Peyer's patch (tissue), 4 donors: ENCODE measurements at regions not wholly inside any gene's neighbourhood (a gene's known extent, or its start where the extent isn't known, plus 50 kb on each side); places are given as distances from the start of the nearest gene placed in this dataset.

Experiments used
- DNase-seq, 3 donors: peaks; one replicate each; pipeline ENCODE4 v3.0.0-alpha.2; 2017 to 2019
- H3K27ac ChIP-seq, 4 donors: fragments of 200-600 bp; sonication (generic); one replicate each; pipeline ENCODE4 v1.5.1; 2016 to 2019
- H3K27me3 ChIP-seq, 2 donors: fragments of 200-600 bp; sonication (generic); one replicate each; pipeline ENCODE4 v1.5.1; 2019
- H3K36me3 ChIP-seq, 3 donors: fragments of 200-600 bp; sonication (generic); one replicate each; pipeline ENCODE4 v1.5.1; 2016 to 2019
- H3K4me1 ChIP-seq, 4 donors: fragments of 200-600 bp; sonication (generic); one replicate each; pipeline ENCODE4 v1.5.1; 2016 to 2019
- H3K4me3 ChIP-seq, 4 donors: fragments of 200-600 bp; sonication (generic); 1 replicate in 3 of 4; 2 replicates in 1 of 4; pipeline ENCODE4 v1.5.1; 2016 to 2019; ENCODE audit warnings: mild to moderate bottlenecking in 1 of 4
- H3K9me3 ChIP-seq, 4 donors: fragments of 200-600 bp; sonication (generic); one replicate each; pipeline ENCODE4 v1.5.1; 2016 to 2019; ENCODE audit warnings: mild to moderate bottlenecking in 1 of 4
- POLR2A ChIP-seq, 2 donors: fragments of 450-650 bp; IDR thresholded peaks; one replicate each; pipeline ENCODE4 v1.5.1; 2017; ENCODE audit warnings: antibody characterized with exemption in 2 of 2, mild to moderate bottlenecking in 2 of 2, moderate library complexity in 2 of 2
- TF ChIP-seq, protein P1 (sequence below), 6 experiments: fragments of 450-650 bp in 4 of 6; fragments of 200-600 bp in 2 of 6; sonication (generic) in 1 of 6; IDR thresholded peaks; one replicate each; pipeline ENCODE4 v1.5.1; 2017 to 2019; ENCODE audit warnings: antibody characterized with exemption in 6 of 6, mild to moderate bottlenecking in 3 of 6, moderate library complexity in 1 of 6

DNA sequence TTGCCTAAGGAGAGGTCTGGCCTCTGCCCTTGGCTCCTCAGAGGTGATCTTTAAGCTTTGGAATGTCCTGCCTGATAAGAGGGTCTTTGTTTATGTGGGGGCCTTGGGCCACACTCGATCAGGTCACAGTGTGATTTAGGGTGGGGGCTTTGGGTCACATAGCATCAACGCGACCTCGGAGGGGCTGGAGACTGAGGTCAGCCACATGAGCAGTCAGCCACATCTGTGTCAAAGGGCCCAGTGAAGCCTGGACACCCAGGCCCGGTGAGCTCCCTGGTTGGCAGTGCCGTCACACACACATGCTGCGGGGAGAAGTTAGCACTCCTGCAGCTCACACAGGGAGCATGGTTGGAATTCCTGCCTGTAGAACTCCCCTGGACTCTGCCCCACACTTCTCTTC is 345.0 kb downstream of the NPHP4 start:
- no peak overlapping the region for H3K4me3 ChIP-seq
- no peaks in the 10 kb centered on the region for H3K27me3 ChIP-seq
- no peaks in the 10 kb centered on the region for H3K9me3 ChIP-seq
- no peak overlapping the region for H3K27ac ChIP-seq
- no peaks in the 10 kb centered on the region for H3K36me3 ChIP-seq
- no peaks in the 10 kb centered on the region for H3K4me1 ChIP-seq
- peak in 1 of 3 donors; percentile 17 for DNase-seq
- TF ChIP-seq POLR2A (IDR thresholded peaks at IDR 0.05): no peak
- TF ChIP-seq, protein P1, sequence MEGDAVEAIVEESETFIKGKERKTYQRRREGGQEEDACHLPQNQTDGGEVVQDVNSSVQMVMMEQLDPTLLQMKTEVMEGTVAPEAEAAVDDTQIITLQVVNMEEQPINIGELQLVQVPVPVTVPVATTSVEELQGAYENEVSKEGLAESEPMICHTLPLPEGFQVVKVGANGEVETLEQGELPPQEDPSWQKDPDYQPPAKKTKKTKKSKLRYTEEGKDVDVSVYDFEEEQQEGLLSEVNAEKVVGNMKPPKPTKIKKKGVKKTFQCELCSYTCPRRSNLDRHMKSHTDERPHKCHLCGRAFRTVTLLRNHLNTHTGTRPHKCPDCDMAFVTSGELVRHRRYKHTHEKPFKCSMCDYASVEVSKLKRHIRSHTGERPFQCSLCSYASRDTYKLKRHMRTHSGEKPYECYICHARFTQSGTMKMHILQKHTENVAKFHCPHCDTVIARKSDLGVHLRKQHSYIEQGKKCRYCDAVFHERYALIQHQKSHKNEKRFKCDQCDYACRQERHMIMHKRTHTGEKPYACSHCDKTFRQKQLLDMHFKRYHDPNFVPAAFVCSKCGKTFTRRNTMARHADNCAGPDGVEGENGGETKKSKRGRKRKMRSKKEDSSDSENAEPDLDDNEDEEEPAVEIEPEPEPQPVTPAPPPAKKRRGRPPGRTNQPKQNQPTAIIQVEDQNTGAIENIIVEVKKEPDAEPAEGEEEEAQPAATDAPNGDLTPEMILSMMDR (IDR thresholded peaks at IDR 0.05): no peak

DNA sequence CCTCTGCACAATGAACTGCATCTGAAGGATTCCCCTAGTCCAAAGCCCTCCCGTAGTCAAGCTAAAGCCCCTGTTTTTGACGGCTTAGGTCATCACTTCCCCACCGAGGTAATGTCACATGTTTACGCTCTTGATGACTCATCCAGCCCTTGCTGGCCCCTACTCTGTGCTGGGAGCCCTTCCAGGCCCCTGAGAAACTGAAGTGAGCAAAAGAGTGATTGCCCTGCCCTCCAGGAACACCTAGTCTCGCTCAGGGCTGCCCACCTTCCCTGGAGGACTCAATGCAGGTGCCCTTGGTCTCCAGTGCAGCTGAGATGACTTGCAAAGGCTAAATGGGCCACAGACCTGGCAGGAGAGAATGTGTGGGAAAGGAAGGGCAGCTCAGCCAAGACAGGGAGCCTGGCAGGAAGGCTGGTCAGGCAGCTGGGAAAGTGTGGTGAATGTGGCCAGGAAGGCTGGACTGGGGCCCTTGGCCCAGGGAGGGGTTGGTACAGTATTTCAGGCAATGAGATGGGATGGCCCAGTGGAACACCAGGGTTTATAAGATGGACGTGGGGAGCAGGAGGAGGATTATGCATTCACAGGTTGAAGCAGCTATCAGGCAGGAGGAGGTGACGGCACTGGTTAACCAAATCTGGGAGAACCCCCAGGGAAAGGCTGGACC is 345.6 kb downstream of the NPHP4 start:
- Histone ChIP-seq H3K27me3 (no peaks in the 10 kb centered on the region), H3K4me1 (no peaks in the 10 kb centered on the region), H3K9me3 (no peaks in the 10 kb centered on the region), H3K27ac (no peak overlapping the region), H3K36me3 (no peaks in the 10 kb centered on the region), H3K4me3 (no peak overlapping the region)
- peak in 1 of 3 donors; percentile 13 for DNase-seq
- no peak for TF ChIP-seq POLR2A (IDR thresholded peaks at IDR 0.05)
- TF ChIP-seq, protein P1 (IDR thresholded peaks at IDR 0.05): no peak

DNA sequence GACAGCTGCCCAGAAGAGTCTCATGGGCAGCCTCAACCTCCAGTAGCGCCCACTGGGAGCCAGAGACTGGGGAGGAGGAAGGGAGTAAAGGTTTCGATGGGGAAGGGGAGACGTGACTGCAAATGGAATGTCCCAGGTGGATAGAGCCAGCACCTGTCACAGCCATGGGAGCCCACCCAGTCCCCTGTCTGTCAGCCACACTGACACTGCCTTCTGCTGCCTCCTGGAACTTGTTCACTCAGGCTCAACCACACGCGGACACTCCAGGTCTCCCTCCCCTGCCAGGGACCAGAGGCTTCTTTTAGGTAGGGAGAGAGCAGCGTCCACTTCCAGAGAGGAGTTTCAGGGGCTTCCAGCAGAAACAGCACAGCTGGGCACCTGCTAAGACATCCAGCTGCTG is 346.3 kb downstream of the NPHP4 start:
- no peak overlapping the region for H3K4me3 ChIP-seq
- peak in 1 of 3 donors; percentile 22 for DNase-seq
- no peak overlapping the region for H3K27ac ChIP-seq
- H3K9me3 ChIP-seq: no peaks in the 10 kb centered on the region
- H3K36me3 ChIP-seq: no peaks in the 10 kb centered on the region
- TF ChIP-seq, protein P1 (IDR thresholded peaks at IDR 0.05): no peak
- TF ChIP-seq POLR2A (IDR thresholded peaks at IDR 0.05): no peak
- H3K4me1 ChIP-seq: no peaks in the 10 kb centered on the region
- H3K27me3 ChIP-seq: no peaks in the 10 kb centered on the region

DNA sequence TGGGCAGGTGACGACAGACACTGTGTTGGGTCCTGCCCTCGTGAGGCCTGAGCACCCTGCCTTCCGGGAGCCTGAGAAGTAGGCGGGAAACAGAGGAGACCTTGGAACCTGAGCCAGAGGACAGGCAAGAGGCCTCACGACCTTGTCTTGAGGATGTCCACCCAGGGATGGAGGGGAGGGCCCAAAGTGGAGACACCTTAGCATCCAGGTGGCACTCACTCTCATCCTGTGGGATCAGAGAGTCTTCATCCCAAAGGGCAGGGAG is 347.2 kb downstream of the NPHP4 start:
- Histone ChIP-seq H3K36me3 (no peaks in the 10 kb centered on the region), H3K4me3 (no peak overlapping the region), H3K9me3 (no peaks in the 10 kb centered on the region), H3K4me1 (no peaks in the 10 kb centered on the region), H3K27me3 (no peaks in the 10 kb centered on the region), H3K27ac (no peak overlapping the region)
- TF ChIP-seq, protein P1 (IDR thresholded peaks at IDR 0.05): no peak
- no peak for TF ChIP-seq POLR2A (IDR thresholded peaks at IDR 0.05)
- DNase-seq: no peak

DNA sequence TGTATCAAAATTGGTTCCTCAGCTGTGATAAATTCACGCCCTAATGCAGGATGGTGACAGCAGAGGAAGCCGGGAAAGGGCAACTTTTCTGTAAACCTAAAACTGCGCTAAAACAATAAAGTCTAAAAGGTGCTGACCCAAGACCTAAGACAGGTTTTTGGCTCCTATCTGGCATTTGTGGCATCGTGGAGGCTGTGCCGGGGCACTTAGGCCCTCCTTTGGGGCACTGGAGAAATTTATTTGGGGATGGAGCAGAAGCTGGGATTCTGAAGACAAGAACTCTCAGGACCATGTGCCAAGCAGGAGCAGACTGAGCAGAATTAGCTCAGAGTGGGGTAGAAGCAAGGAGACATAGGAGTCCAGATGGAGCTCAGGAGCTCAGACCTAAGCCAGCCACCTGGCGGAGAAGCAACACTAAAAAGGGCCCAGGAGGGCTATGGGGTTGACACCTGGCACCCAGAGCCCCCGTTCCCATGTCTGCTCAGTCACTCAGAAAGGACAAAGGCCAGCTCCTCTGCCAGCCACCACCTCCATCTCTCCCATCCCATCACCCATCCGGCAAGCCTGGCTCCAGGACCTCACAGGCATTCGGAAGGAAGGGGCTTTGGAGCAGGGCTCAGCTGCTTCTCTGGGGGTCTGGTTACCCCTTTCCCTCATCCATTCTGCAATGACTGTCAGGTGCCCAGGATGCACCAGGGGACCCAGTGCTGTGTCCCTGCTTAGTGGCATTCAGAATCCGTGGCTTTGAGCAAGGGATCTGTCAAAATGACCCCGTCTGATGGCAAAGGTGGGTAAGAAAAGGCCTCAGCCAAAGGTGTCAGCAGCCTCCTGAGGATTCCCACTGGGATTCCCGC is 347.7 kb downstream of the NPHP4 start:
- DNase-seq: peak in 1 of 3 donors; percentile 30
- Histone ChIP-seq H3K27me3 (no peaks in the 10 kb centered on the region), H3K4me3 (no peak overlapping the region), H3K4me1 (no peaks in the 10 kb centered on the region), H3K9me3 (no peaks in the 10 kb centered on the region), H3K36me3 (no peaks in the 10 kb centered on the region), H3K27ac (no peak overlapping the region)
- TF ChIP-seq POLR2A (IDR thresholded peaks at IDR 0.05): no peak
- TF ChIP-seq, protein P1 (IDR thresholded peaks at IDR 0.05): no peak
